ENCODE measurements at regions not wholly inside any gene's neighbourhood (a gene's known extent, or its start where the extent isn't known, plus 50 kb on each side); places are given as distances from the start of the nearest gene placed in this dataset.

GRCh38 chr12:91278126-91278525, 95.5 kb upstream of the DCN start:
- no peak for TF ChIP-seq CTCF (conservative IDR thresholded peaks at IDR 0.05)
- no peak for TF ChIP-seq ZFX (IDR thresholded peaks at IDR 0.05)
